Activated CD4-positive, alpha-beta T cell treated with anti-CD3 and anti-CD28 coated beads for 4 hours (primary cell): ENCODE measurements at regions not wholly inside any gene's neighbourhood (a gene's known extent, or its start where the extent isn't known, plus 50 kb on each side); places are given as distances from the start of the nearest gene placed in this dataset.

Source experiments
- DNase-seq, 2 donors: peaks; one replicate each; pipeline ENCODE4 v3.0.0-alpha.2; 2020

- DNase-seq = no peak
Measured at GRCh38 chr20:58138395-58138794, 90.1 kb downstream of the ANKRD60 start.

GRCh38 chr20:58137651-58138265 lies 90.7 kb downstream of the ANKRD60 start:
- no peak for DNase-seq

- DNase-seq = no peak
Measured at GRCh38 chr20:58137236-58137635, 91.2 kb downstream of the ANKRD60 start.

- DNase-seq = no peak
Measured at GRCh38 chr20:58136149-58136484, 92.3 kb downstream of the ANKRD60 start.

- DNase-seq = no peak
Measured at GRCh38 chr20:58135441-58136148, 92.9 kb downstream of the ANKRD60 start.

- DNase-seq = no peak
Measured at GRCh38 chr20:58133020-58133808, 95.2 kb downstream of the ANKRD60 start.

- no peak for DNase-seq
Measured at GRCh38 chr20:58131551-58132142, 96.8 kb downstream of the ANKRD60 start.

GRCh38 chr20:58131151-58131550 lies 97.3 kb downstream of the ANKRD60 start:
- no peak for DNase-seq

GRCh38 chr20:58130581-58130980 lies 97.9 kb downstream of the ANKRD60 start:
- DNase-seq = no peak

- no peak for DNase-seq
Measured at GRCh38 chr20:58130156-58130555, 98.3 kb downstream of the ANKRD60 start.

- DNase-seq = no peak
Measured at GRCh38 chr20:58129721-58130151, 98.7 kb downstream of the ANKRD60 start.

GRCh38 chr20:58128635-58129625 lies 99.5 kb downstream of the ANKRD60 start:
- DNase-seq = no peak

GRCh38 chr20:58127701-58128111 lies 100.7 kb downstream of the ANKRD60 start:
- DNase-seq = no peak

GRCh38 chr20:58125726-58126125 lies 102.7 kb downstream of the ANKRD60 start:
- DNase-seq = no peak

- no peak for DNase-seq
Measured at GRCh38 chr20:58117944-58118343, 110.5 kb downstream of the ANKRD60 start.

GRCh38 chr20:58116505-58116904 lies 111.9 kb downstream of the ANKRD60 start:
- no peak for DNase-seq

GRCh38 chr20:58113716-58114115 lies 114.7 kb downstream of the ANKRD60 start:
- no peak for DNase-seq

GRCh38 chr20:58112017-58112781 lies 116.3 kb downstream of the ANKRD60 start:
- no peak for DNase-seq

- no peak for DNase-seq
Measured at GRCh38 chr20:58111310-58112016, 117.0 kb downstream of the ANKRD60 start.

GRCh38 chr20:58109918-58110635 lies 118.4 kb downstream of the ANKRD60 start:
- no peak for DNase-seq
